PFSK-1 (cell line): ENCODE measurements at regions not wholly inside any gene's neighbourhood (a gene's known extent, or its start where the extent isn't known, plus 50 kb on each side); places are given as distances from the start of the nearest gene placed in this dataset.

ENCODE experiments used
- FOXP2 ChIP-seq: optimal IDR thresholded peaks from 2 replicates; pipeline ENCODE3; 2011; ENCODE audit warnings: borderline replicate concordance, control low read depth, inconsistent platforms; ENCODE audit not compliant: insufficient read depth; ENCODE audit errors: extremely low read length, extremely low read depth
- POLR2AphosphoS5 ChIP-seq: IDR thresholded peaks from 2 replicates; pipeline ENCODE4 v1.6.1; 2012; ENCODE audit warnings: low read depth, mild to moderate bottlenecking, control low read depth, low read length, moderate library complexity
- REST ChIP-seq, 2 experiments: IDR thresholded peaks; 2 replicates each; pipeline versions ENCODE4 v1.6.1 to v1.8.0; 2011 to 2012; ENCODE audit warnings: low read depth in 2 of 2, low read length in 2 of 2, control low read depth in 1 of 2, inconsistent platforms in 1 of 2, mild to moderate bottlenecking in 1 of 2, moderate library complexity in 1 of 2; ENCODE audit not compliant: insufficient read depth in 1 of 2
- SIN3A ChIP-seq: IDR thresholded peaks from 2 replicates; pipeline ENCODE4 v1.6.1; 2012; ENCODE audit warnings: mild to moderate bottlenecking, low read length, moderate library complexity, borderline replicate concordance; ENCODE audit not compliant: insufficient read depth
- TAF1 ChIP-seq: IDR thresholded peaks from 2 replicates; pipeline ENCODE4 v1.6.1; 2012; ENCODE audit warnings: low read length, control low read depth, borderline replicate concordance; ENCODE audit not compliant: insufficient read depth

- TF ChIP-seq SIN3A (no peak), REST (IDR thresholded peaks at IDR 0.05; ENCODE audit: insufficient read depth in 1 of 2, low read depth in 2 of 2, low read length in 2 of 2) (no peak), POLR2AphosphoS5 (no peak), FOXP2 (no peak), TAF1 (no peak)
These were observed 82.2 kb upstream of the ABCD3 start for GRCh38 chr1:94335950-94336349.
